Naive thymus-derived CD8-positive, alpha-beta T cell (primary cell): ENCODE measurements at regions not wholly inside any gene's neighbourhood (a gene's known extent, or its start where the extent isn't known, plus 50 kb on each side); places are given as distances from the start of the nearest gene placed in this dataset.
A peak's percentile ranks its signal among the peaks of the same experiment; 100 is the strongest.

Experiments
- ATAC-seq, 2 donors: fragments of 150-1000 bp; cut with Tn5 transposase in 1 of 2; sonication (Bioruptor Pico), chemical (Tn5 transposase) in 1 of 2; 1 replicate in 1 of 2; 2 replicates in 1 of 2; pipeline ENCODE4 v1.10.0; 2021; ENCODE audit warnings: mild to moderate bottlenecking in 2 of 2, moderate library complexity in 2 of 2
- POLR2A ChIA-PET: fragments of 350-600 bp; sonication (Branson Sonifier 250); formaldehyde crosslinking; loops from one replicate; lab custom pipeline; 2021; ENCODE audit warnings: antibody characterized with exemption; lab: Charles Lee
- DNase-seq, 10 donors: peaks; one replicate each; pipeline versions ENCODE4 v3.0.0 to v3.0.0-alpha.2; 2020 to 2022
- H3K27ac Mint-ChIP-seq, 10 donors: one replicate each; pipeline ENCODE4 v1.8.0; 2020 to 2022; ENCODE audit warnings: mild to moderate bottlenecking in 10 of 10, mixed read lengths in 10 of 10, moderate library complexity in 4 of 10, inconsistent platforms in 1 of 10
- H3K27me3 Mint-ChIP-seq, 5 donors: one replicate each; pipeline ENCODE4 v1.8.0; 2021 to 2022; ENCODE audit warnings: mixed read lengths in 5 of 5
- H3K36me3 Mint-ChIP-seq, 3 donors: one replicate each; pipeline ENCODE4 v1.8.0; 2020 to 2022; ENCODE audit warnings: mixed read lengths in 3 of 3, mild to moderate bottlenecking in 2 of 3, inconsistent platforms in 1 of 3
- H3K4me1 Mint-ChIP-seq, 4 donors: one replicate each; pipeline ENCODE4 v1.8.0; 2021 to 2022; ENCODE audit warnings: mixed read lengths in 4 of 4
- H3K4me3 Mint-ChIP-seq, 10 donors: one replicate each; pipeline ENCODE4 v1.8.0; 2020 to 2022; ENCODE audit warnings: mild to moderate bottlenecking in 10 of 10, mixed read lengths in 10 of 10, moderate library complexity in 6 of 10, inconsistent platforms in 1 of 10
- H3K9me3 Mint-ChIP-seq, 9 donors: one replicate each; pipeline ENCODE4 v1.8.0; 2020 to 2022; ENCODE audit warnings: mixed read lengths in 9 of 9, mild to moderate bottlenecking in 3 of 9, inconsistent platforms in 1 of 9, moderate library complexity in 1 of 9

DNA sequence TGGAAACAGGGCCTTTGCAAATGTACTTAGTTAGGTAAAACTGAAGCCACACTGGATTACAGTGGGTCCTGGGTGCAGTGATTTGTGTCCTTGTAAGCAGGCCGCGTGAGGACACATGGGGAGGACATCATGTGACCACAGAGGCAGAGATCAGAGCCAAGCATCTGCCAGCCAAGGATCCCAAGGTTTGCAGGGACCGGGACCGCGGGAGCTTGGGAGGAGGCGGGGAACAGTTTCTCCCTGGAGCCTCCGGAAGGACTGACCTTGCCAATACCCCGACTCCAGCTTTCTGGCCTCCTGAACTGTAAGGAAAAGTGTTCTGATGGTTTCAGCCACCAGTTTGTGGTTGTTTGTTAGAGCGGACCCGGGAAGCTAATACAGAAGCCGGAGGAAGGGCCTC is 500.9 kb downstream of the PREX1 start:
- DNase-seq (no peak), ATAC-seq (no peak)
- no peak overlapping the region for H3K4me3 Mint-ChIP-seq
- POLR2A ChIA-PET, result no interaction called here
- H3K9me3 Mint-ChIP-seq, result no peaks in the 10 kb centered on the region
- H3K27me3 Mint-ChIP-seq, result peaks cover 3 to 29% (median 11%) of the 10 kb centered on the region in 5 donors
- H3K36me3 Mint-ChIP-seq, result no peaks in the 10 kb centered on the region
- H3K27ac Mint-ChIP-seq, result no peak overlapping the region
- no peaks in the 10 kb centered on the region for H3K4me1 Mint-ChIP-seq

DNA sequence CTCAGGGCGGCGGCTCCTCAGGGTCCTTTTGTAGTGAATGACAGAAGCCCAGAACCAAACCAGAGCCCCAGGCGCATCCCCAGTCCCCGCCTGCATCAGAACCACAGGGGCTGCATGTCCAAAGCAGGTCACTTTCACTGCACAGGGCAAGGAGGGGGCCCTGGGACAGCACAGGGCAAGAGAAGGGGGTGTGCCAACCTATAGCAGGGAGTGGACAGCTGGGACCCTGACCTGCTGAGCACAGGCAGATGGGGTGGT is 501.4 kb downstream of the PREX1 start:
- POLR2A ChIA-PET, result no interaction called here
- no peak for ATAC-seq

DNA sequence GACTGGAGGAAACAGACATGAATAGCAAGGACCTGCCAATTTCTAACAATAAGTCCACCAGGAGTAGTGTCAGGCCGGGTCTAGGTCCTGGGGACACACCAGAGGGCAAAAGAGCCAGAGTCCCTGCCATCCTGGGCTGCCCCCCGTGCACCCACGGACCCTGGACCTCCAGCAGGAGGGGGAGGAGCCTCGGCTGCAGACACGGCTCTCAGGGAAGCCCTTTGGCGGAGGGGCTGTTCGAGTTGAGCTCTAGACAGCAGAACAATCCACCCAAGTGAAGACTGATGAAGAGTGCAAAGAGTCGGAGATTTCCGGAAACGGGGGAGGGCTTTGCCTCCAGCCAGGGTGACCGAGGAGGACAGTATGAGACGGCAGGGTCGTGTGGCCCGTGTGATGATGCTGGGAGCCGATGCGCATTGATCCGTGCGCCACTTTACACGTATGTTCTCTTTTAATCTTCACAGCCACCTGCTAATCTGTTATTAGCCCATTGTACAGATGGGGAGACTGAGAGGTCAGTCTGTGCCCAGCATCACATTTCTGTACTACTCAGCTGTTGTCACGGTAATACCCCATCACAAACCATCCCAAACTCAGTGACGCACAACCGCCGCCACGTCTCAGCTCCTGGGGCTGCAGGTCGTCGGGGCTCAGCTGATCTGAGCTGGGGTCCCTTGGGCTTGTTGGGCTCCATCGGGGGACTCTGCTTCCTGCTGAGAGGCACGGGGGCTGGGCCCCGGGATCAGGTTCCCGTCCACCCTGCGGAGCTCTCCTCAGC is 502.0 kb downstream of the PREX1 start:
- ATAC-seq, result no peak
- no peak overlapping the region for H3K27ac Mint-ChIP-seq

More for the DNA sequence above, 501.4 kb downstream of the PREX1 start:
- no peak for DNase-seq
- no peaks in the 10 kb centered on the region for H3K9me3 Mint-ChIP-seq
- peaks cover 0 to 29% (median 11%) of the 10 kb centered on the region in 5 donors for H3K27me3 Mint-ChIP-seq
- no peak overlapping the region for H3K4me3 Mint-ChIP-seq
- H3K4me1 Mint-ChIP-seq, result no peaks in the 10 kb centered on the region
- no peaks in the 10 kb centered on the region for H3K36me3 Mint-ChIP-seq
- no peak overlapping the region for H3K27ac Mint-ChIP-seq

DNA sequence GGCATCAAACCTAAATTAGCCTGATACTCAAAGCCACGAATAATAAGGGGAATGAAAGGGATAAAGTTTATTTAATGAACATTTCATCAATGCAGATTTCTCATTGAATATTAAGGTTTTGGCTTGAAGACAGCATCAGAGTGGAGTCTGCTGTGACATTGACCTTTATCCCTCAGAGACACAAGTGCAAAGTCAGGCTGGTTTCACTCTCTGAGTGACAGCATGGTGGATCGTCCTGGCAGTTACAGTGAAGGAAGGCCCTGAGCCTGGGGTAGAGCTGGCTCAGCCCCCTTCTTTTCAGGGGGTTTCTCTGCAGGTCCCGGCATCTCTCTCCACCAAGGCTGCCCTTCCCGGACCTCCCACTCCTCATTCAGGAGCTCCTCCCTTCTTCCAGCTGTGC is 503.1 kb downstream of the PREX1 start:
- Mint-ChIP-seq H3K4me3 (no peak overlapping the region), H3K27me3 (peaks cover 0 to 37% (median 11%) of the 10 kb centered on the region in 5 donors), H3K27ac (peak overlapping the region in 1 of 10 donors; percentile 56), H3K4me1 (no peaks in the 10 kb centered on the region), H3K36me3 (no peaks in the 10 kb centered on the region), H3K9me3 (no peaks in the 10 kb centered on the region)
- ATAC-seq (no peak), DNase-seq (no peak)
- POLR2A ChIA-PET, result no interaction called here

More for the DNA sequence above, 502.0 kb downstream of the PREX1 start:
- Mint-ChIP-seq H3K4me1 (no peaks in the 10 kb centered on the region), H3K9me3 (no peaks in the 10 kb centered on the region), H3K27me3 (peaks cover 0 to 29% (median 11%) of the 10 kb centered on the region in 5 donors), H3K36me3 (no peaks in the 10 kb centered on the region), H3K4me3 (no peak overlapping the region)
- POLR2A ChIA-PET, result no interaction called here
- DNase-seq, result no peak

DNA sequence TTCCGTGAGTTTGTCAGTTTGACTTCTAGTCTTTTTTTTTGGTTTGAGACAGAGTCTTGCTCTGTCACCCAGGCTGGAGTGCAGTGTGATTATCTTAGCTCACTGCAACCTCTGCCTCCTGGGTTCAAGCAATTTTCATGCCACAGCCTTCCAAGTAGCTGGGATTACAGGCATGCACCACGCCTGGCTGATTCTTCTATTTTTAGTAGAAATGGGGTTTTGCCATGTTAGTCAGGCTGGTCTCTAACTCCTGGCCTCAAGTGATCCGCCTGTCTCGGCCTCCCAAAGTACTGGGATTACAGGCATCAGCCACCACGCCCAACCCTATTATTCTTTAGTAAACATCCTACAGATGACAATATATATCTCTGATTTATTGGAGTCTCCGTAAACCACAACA is 506.5 kb downstream of the PREX1 start:
- H3K36me3 Mint-ChIP-seq, result no peaks in the 10 kb centered on the region
- no peaks in the 10 kb centered on the region for H3K4me1 Mint-ChIP-seq
- peaks cover 0 to 28% (median 14%) of the 10 kb centered on the region in 5 donors for H3K27me3 Mint-ChIP-seq
- H3K4me3 Mint-ChIP-seq, result no peak overlapping the region
- no peak for ATAC-seq
- no peaks in the 10 kb centered on the region for H3K9me3 Mint-ChIP-seq
- H3K27ac Mint-ChIP-seq, result no peak overlapping the region
- POLR2A ChIA-PET, result no interaction called here
- no peak for DNase-seq

DNA sequence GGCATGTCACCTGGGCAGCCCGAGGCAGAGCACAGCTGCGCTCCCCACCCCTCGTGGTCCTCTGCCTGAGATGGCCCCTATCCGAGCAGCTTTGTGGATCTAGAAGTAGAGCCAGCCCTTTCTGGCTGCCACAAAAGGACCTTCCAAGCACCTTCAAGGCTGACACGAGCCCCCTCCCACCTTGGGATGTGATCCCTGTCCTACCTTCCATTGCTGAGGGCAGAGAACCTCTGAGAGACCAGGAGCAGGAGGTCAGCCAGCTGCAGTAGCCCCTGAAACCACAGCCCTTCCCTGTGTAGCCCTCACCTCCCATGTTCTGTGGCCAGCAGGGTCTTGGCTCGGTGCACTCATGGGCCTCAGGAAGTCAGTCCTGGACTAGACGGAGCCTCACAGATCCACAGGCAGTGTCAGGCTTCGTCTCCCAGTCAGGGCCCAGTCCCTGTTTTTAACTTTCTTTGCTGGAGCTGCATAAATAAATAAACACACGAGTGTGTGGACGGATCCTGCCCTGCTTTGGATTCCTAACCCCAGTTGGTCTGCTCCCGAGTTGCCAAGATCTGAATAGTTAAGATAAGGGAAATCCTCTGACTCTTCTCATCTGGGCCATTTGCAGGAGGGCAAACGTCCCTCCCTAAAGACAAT is 507.7 kb downstream of the PREX1 start:
- Mint-ChIP-seq H3K27ac (no peak overlapping the region), H3K9me3 (no peaks in the 10 kb centered on the region), H3K27me3 (peaks cover 0 to 17% (median 10%) of the 10 kb centered on the region in 5 donors), H3K4me1 (no peaks in the 10 kb centered on the region), H3K4me3 (no peak overlapping the region), H3K36me3 (no peaks in the 10 kb centered on the region)
- no peak for DNase-seq
- ATAC-seq, result no peak
- POLR2A ChIA-PET, result no interaction called here

DNA sequence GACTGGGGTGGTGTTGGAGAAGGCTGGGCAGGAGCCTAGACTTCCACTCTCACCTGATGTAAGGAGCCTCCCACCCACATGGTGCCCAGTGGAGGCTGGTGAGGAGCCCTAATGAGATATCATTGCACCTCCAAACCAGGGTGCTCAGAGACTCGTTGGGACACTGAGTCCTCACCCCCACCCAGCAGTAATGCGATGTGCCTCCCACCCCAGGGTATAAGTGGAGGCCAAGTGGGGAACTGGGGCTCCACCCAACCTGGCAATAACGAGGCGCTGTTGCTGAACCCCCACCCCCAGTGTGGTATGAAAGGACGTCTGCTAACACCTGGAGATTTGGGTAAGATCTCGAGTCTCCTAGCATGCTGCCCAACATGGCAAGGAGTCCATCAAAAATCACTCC is 510.2 kb downstream of the PREX1 start:
- peaks cover 0 to 9% (median 8%) of the 10 kb centered on the region in 5 donors for H3K27me3 Mint-ChIP-seq
- H3K4me3 Mint-ChIP-seq, result no peak overlapping the region
- ATAC-seq, result no peak
- H3K27ac Mint-ChIP-seq, result no peak overlapping the region
- no peaks in the 10 kb centered on the region for H3K36me3 Mint-ChIP-seq
- POLR2A ChIA-PET, result no interaction called here
- no peak for DNase-seq
- H3K9me3 Mint-ChIP-seq, result no peaks in the 10 kb centered on the region
- H3K4me1 Mint-ChIP-seq, result no peaks in the 10 kb centered on the region

DNA sequence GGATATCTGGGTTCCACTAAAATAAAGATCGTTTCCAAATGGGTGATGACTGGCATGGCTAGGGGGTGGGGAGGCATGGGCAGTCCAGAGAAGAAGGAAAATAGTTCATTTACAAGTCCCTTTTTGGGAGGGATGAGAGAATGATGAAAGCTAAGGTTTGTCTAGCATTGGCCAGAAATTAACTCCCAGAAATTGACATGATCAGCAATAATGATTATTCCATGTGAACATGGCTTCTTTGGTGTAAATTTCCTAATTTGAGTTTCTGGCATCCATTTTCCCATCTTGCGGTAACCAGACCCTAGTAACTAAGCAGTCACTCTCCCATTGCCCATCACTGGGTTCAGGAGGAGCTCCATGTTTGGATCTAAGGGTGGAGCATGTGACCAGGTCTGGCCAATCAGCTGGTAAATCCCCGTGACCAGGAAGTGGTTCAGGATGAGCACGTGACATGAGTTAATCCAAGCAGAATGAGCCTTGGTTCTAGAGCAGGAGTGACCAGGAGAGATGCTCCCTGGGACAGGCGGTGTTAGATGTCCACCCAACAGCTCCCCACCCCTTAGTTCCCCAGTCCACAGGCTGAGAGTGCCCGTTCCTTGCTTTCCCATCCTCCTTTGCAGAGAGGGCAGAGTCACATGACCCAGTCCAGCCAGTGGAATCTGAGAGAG is 512.7 kb downstream of the PREX1 start:
- Mint-ChIP-seq H3K4me1 (no peaks in the 10 kb centered on the region), H3K36me3 (no peaks in the 10 kb centered on the region), H3K27ac (no peak overlapping the region), H3K4me3 (no peak overlapping the region), H3K9me3 (no peaks in the 10 kb centered on the region), H3K27me3 (peaks cover 0 to 12% (median 2%) of the 10 kb centered on the region in 5 donors)
- no peak for ATAC-seq
- no peak for DNase-seq
- POLR2A ChIA-PET, result no interaction called here

DNA sequence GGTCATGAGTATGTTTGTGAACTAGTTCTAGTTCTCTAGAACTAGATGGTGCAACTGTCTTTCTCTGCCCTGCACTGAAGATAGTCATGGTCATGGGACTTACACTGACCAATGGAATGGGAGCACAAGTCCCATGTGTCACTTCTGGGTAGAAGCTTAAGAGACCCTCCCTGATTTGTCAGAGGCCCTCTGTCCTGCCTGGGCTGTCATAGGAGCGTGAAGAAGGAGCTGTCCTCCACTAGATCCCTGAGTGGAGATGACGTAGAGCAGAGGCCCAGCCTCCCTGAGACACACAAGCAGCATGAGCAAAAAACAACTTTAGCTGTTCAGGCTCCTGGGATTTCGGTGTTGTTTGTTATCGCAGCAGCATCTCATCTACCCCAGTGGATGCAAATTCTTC is 514.5 kb downstream of the PREX1 start:
- H3K27ac Mint-ChIP-seq, result no peak overlapping the region
- DNase-seq (no peak), ATAC-seq (no peak)
- no peak overlapping the region for H3K4me3 Mint-ChIP-seq
- H3K4me1 Mint-ChIP-seq, result no peaks in the 10 kb centered on the region
- POLR2A ChIA-PET, result no interaction called here
- peaks cover 0 to 14% (median 8%) of the 10 kb centered on the region in 5 donors for H3K27me3 Mint-ChIP-seq
- no peaks in the 10 kb centered on the region for H3K36me3 Mint-ChIP-seq
- no peaks in the 10 kb centered on the region for H3K9me3 Mint-ChIP-seq

DNA sequence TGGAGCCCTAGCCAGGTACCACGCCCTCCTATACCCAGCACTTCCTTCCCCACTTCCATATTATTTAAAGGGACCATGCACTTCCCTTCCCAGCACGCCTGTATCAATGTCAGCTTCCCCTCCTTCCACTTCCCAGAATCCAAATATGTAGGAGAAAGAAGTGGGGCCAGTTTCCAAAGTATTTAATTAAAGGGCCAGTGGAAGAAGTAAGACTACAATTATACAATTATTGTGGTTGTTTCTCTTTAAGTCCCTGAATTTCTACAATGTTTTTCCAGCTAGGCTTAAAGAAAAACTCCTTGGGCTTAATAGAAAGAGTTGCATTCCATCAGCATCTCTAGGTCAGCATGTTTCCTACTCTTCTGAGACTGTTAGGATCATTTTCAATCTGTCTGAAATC is 515.8 kb downstream of the PREX1 start:
- ATAC-seq (no peak), DNase-seq (no peak)
- H3K27me3 Mint-ChIP-seq, result peaks cover 0 to 14% (median 8%) of the 10 kb centered on the region in 5 donors
- no peaks in the 10 kb centered on the region for H3K9me3 Mint-ChIP-seq
- POLR2A ChIA-PET, result no interaction called here
- H3K4me1 Mint-ChIP-seq, result no peaks in the 10 kb centered on the region
- no peak overlapping the region for H3K4me3 Mint-ChIP-seq
- H3K27ac Mint-ChIP-seq, result no peak overlapping the region
- no peaks in the 10 kb centered on the region for H3K36me3 Mint-ChIP-seq

DNA sequence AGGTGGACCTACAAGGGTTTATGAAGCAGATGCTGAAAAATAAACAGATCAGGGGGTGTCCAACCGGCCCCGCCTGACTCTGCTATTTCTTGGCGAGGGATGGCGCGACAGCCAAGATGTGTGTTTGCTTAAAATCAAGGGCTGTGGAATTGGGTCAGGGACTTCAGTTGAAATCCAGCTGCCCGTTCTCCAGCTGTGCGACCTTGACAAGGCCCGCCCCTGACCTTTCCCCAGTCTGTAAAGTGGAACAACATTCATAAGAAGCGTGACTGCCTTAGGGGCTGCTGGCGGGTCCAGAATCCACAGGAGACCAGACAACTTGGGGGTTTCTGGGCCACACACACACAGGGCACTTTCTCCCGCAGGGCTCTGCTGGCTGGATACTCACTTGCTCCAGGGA is 517.5 kb downstream of the PREX1 start:
- DNase-seq (no peak), ATAC-seq (no peak)
- H3K9me3 Mint-ChIP-seq, result no peaks in the 10 kb centered on the region
- H3K36me3 Mint-ChIP-seq, result no peaks in the 10 kb centered on the region
- no peak overlapping the region for H3K4me3 Mint-ChIP-seq
- H3K27ac Mint-ChIP-seq, result no peak overlapping the region
- H3K27me3 Mint-ChIP-seq, result peaks cover 0 to 12% (median 8%) of the 10 kb centered on the region in 5 donors
- POLR2A ChIA-PET, result no interaction called here
- no peaks in the 10 kb centered on the region for H3K4me1 Mint-ChIP-seq

DNA sequence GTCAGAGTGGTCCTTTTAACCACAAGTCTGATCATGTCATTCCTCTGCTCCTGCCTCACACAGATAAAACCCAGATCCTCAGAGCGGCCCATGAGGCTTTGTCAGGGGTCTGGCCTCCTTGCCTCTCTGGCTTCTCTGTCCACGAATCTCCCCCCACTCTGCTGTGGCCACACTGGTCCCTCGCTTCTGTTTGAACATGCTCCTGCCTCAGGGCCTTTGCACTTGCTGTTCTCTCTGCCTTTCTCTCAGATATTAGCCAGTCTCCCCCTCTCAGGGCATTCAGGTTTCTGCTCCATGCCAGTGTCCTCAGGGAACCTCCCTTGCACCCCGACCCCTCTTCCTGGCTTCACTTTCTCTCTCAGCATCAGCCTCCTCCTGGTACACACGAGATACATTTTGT is 518.5 kb downstream of the PREX1 start:
- Mint-ChIP-seq H3K4me3 (no peak overlapping the region), H3K27ac (peak overlapping the region in 1 of 10 donors; percentile 35), H3K27me3 (peaks cover 0 to 12% (median 7%) of the 10 kb centered on the region in 5 donors), H3K4me1 (no peaks in the 10 kb centered on the region), H3K36me3 (no peaks in the 10 kb centered on the region), H3K9me3 (no peaks in the 10 kb centered on the region)
- no peak for ATAC-seq
- POLR2A ChIA-PET, result no interaction called here
- DNase-seq, result no peak

DNA sequence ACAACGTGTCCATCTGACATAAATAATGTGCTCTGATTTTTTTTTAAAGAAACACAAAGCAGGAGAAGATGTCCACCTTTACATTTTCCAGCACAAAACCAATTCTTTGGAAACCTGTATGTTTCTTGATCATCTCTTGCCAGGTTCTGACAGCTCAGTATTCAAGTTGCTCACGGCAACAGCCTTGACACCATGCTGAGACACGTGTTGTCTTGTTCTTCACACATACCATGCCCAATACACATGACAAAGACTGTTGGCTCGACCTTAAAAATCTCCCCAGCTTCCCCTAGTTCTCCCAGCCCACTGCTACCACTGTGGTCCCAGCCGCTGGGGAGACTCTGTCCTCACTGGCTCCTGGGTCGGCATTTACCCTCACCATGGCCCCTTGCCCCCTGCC is 518.9 kb downstream of the PREX1 start:
- POLR2A ChIA-PET, result no interaction called here
- H3K4me1 Mint-ChIP-seq, result no peaks in the 10 kb centered on the region
- no peak for DNase-seq
- H3K27ac Mint-ChIP-seq, result peak overlapping the region in 1 of 10 donors; percentile 35
- ATAC-seq, result no peak
- no peaks in the 10 kb centered on the region for H3K36me3 Mint-ChIP-seq
- peaks cover 0 to 12% (median 7%) of the 10 kb centered on the region in 5 donors for H3K27me3 Mint-ChIP-seq
- no peak overlapping the region for H3K4me3 Mint-ChIP-seq
- H3K9me3 Mint-ChIP-seq, result no peaks in the 10 kb centered on the region
